Sigmoid colon (tissue), 3 donors: ENCODE measurements at regions not wholly inside any gene's neighbourhood (a gene's known extent, or its start where the extent isn't known, plus 50 kb on each side); places are given as distances from the start of the nearest gene placed in this dataset.

Experiments used
- POLR2A ChIP-seq, 2 donors: fragments of 450-650 bp; IDR thresholded peaks; one replicate each; pipeline ENCODE4 v1.6.1; 2016; ENCODE audit warnings: antibody characterized with exemption in 2 of 2, mild to moderate bottlenecking in 2 of 2, moderate library complexity in 2 of 2
- TF ChIP-seq, protein P1 (sequence below), 4 experiments: fragments of 450-650 bp in 3 of 4; fragments of 200-600 bp in 1 of 4; IDR thresholded peaks; one replicate each; pipeline ENCODE4 v1.5.1; 2016 to 2019; ENCODE audit warnings: antibody characterized with exemption in 4 of 4, mild to moderate bottlenecking in 3 of 4, moderate library complexity in 2 of 4

DNA sequence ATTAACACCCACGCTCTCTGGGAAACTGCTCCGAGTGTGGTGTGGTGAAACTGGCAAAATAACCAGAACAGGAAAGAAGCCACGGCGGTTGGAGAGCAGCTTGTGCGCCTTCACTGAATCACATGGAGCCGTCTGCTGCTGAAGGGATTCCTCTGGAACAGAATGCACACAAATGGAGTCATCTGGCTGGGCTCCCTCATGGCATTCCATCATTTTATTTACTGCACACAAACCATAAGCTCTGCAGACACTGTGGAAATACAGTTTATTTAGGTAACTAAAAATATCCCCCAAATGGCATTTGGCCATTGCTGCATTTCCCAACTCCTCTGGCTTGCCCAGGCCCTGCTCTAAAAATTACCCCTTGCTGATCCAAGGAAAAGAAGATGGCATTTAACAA, 187.0 kb upstream of the S100G start:
- TF ChIP-seq, protein P1, sequence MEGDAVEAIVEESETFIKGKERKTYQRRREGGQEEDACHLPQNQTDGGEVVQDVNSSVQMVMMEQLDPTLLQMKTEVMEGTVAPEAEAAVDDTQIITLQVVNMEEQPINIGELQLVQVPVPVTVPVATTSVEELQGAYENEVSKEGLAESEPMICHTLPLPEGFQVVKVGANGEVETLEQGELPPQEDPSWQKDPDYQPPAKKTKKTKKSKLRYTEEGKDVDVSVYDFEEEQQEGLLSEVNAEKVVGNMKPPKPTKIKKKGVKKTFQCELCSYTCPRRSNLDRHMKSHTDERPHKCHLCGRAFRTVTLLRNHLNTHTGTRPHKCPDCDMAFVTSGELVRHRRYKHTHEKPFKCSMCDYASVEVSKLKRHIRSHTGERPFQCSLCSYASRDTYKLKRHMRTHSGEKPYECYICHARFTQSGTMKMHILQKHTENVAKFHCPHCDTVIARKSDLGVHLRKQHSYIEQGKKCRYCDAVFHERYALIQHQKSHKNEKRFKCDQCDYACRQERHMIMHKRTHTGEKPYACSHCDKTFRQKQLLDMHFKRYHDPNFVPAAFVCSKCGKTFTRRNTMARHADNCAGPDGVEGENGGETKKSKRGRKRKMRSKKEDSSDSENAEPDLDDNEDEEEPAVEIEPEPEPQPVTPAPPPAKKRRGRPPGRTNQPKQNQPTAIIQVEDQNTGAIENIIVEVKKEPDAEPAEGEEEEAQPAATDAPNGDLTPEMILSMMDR (IDR thresholded peaks at IDR 0.05) = no peak
- no peak for TF ChIP-seq POLR2A (IDR thresholded peaks at IDR 0.05)
